ENCODE measurements at regions not wholly inside any gene's neighbourhood (a gene's known extent, or its start where the extent isn't known, plus 50 kb on each side); places are given as distances from the start of the nearest gene placed in this dataset.

DNA sequence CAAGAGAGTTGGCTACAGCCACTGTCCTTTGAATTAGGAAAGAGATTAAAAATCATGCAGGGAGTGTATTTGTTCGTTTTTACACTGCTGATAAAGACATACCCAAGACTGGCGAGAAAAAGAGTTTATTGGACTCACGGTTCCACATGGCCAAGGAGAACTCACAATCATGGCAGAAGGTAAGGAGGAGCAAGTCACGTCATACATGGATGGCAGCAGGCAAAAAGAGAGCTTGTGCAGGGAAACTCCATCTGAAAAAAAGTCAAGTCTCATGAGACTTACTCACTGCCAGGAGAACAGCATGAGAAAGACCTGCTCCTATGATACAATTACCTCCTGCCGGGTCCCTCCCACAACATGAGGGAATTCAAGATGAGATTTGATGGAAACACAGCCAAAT, 1595.2 kb downstream of the KCNT2 start:
- DNase-seq, result no peak
- ChIA-PET POLR2A (no interaction called here), CTCF (no interaction called here)
- Mint-ChIP-seq H3K27ac (no peak overlapping the region), H3K36me3 (ENCODE audit: low read depth) (no peaks in the 10 kb centered on the region), H3K4me3 (no peak overlapping the region), H3K9me3 (peaks cover 6% of the 10 kb centered on the region), H3K27me3 (no peaks in the 10 kb centered on the region), H3K4me1 (ENCODE audit: low read depth) (no peaks in the 10 kb centered on the region)
- intact Hi-C loops (cut with micrococcal nuclease), result no loop called here
- ATAC-seq, result no peak
- no peak for TF ChIP-seq CTCF (IDR thresholded peaks at IDR 0.05)

GRCh38 chr1:195005338-195005737, 1602.9 kb downstream of the KCNT2 start:
- ChIA-PET CTCF (no interaction called here), POLR2A (no interaction called here)
- no peak for ATAC-seq
- TF ChIP-seq CTCF (IDR thresholded peaks at IDR 0.05), result no peak
- H3K36me3 Mint-ChIP-seq (ENCODE audit: low read depth), result no peaks in the 10 kb centered on the region
- no peaks in the 10 kb centered on the region for H3K27me3 Mint-ChIP-seq
- intact Hi-C loops (cut with micrococcal nuclease), result no loop called here
- H3K27ac Mint-ChIP-seq, result no peak overlapping the region
- no peak overlapping the region for H3K4me3 Mint-ChIP-seq
- H3K4me1 Mint-ChIP-seq (ENCODE audit: low read depth), result no peaks in the 10 kb centered on the region
- no peak for DNase-seq
- peaks cover 2% of the 10 kb centered on the region for H3K9me3 Mint-ChIP-seq

GRCh38 chr1:194990483-194990882, 1617.8 kb downstream of the KCNT2 start:
- Mint-ChIP-seq H3K9me3 (no peaks in the 10 kb centered on the region), H3K36me3 (ENCODE audit: low read depth) (no peaks in the 10 kb centered on the region), H3K4me3 (no peak overlapping the region), H3K27me3 (no peaks in the 10 kb centered on the region), H3K4me1 (ENCODE audit: low read depth) (no peaks in the 10 kb centered on the region), H3K27ac (no peak overlapping the region)
- TF ChIP-seq CTCF (IDR thresholded peaks at IDR 0.05), result no peak
- intact Hi-C loops (cut with micrococcal nuclease), result no loop called here
- CTCF ChIA-PET, result no interaction called here
- POLR2A ChIA-PET, result no interaction called here
- ATAC-seq (no peak), DNase-seq (no peak)

DNA sequence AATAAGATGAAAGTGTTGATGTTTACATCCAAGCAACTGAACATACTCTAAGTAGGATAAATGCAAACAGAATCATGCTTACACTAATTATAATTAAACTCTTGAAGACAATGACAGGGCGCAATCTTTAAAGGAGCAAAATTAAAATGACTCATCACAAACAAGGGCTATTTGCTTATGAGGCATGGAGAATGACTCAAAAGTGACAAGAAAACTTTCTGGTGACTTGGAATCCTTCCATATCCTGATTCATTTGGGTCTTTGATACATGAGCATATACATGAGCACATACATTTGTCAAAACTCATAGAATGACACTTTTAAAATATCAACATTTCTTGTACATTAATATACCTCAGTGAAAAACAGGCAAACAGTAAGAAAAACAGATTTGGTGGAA, 1632.3 kb downstream of the KCNT2 start:
- ATAC-seq, result no peak
- H3K4me1 Mint-ChIP-seq (ENCODE audit: low read depth), result no peaks in the 10 kb centered on the region
- H3K36me3 Mint-ChIP-seq (ENCODE audit: low read depth), result no peaks in the 10 kb centered on the region

DNA sequence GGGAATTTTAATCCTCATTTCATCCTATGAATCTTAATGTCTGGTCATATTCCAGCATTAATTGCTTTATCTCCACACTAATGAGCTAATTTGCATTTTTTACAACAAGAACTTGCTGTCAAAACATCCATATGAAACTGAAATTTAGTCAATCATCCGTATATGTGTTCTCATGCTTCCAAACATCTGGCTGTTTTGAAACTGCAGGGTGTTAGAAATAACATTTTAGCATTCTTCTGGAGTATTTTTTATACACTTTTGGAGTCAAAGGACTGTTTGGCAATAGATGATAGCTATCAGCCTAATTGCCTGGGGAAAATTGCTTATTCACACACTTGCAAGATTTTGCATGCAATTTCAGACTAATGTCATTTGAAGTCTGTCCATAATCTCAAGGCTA, 1639.3 kb downstream of the KCNT2 start:
- no peak for TF ChIP-seq CTCF (IDR thresholded peaks at IDR 0.05)
- DNase-seq (no peak), ATAC-seq (no peak)
- POLR2A ChIA-PET, result no interaction called here
- H3K9me3 Mint-ChIP-seq, result no peaks in the 10 kb centered on the region
- H3K27me3 Mint-ChIP-seq, result no peaks in the 10 kb centered on the region
- H3K4me1 Mint-ChIP-seq (ENCODE audit: low read depth), result no peaks in the 10 kb centered on the region
- no peaks in the 10 kb centered on the region for H3K36me3 Mint-ChIP-seq (ENCODE audit: low read depth)
- CTCF ChIA-PET, result no interaction called here
- intact Hi-C loops (cut with micrococcal nuclease), result no loop called here
- H3K4me3 Mint-ChIP-seq, result no peak overlapping the region
- H3K27ac Mint-ChIP-seq, result no peak overlapping the region

More for the DNA sequence above, 1632.3 kb downstream of the KCNT2 start:
- ChIA-PET POLR2A (no interaction called here), CTCF (no interaction called here)
- Mint-ChIP-seq H3K9me3 (peaks cover 2% of the 10 kb centered on the region), H3K27me3 (no peaks in the 10 kb centered on the region), H3K4me3 (no peak overlapping the region), H3K27ac (no peak overlapping the region)
- intact Hi-C loops (cut with micrococcal nuclease), result no loop called here
- no peak for DNase-seq
- TF ChIP-seq CTCF (IDR thresholded peaks at IDR 0.05), result no peak
